ENCODE measurements at regions not wholly inside any gene's neighbourhood (a gene's known extent, or its start where the extent isn't known, plus 50 kb on each side); places are given as distances from the start of the nearest gene placed in this dataset.

- TF ChIP-seq CTCF (IDR thresholded peaks at IDR 0.05; ENCODE audit: low read depth, low read length, missing control alignments), result no peak
- H3K4me3 ChIP-seq (ENCODE audit: low read depth, low read length), result no peak overlapping the region
- no peak for DNase-seq (ENCODE audit: low read depth)
Measured at GRCh38 chr18:51664236-51664635, 466.8 kb upstream of the MEX3C start.

GRCh38 chr18:51666763-51667191 is 469.3 kb upstream of the MEX3C start:
- DNase-seq (ENCODE audit: low read depth), result no peak
- no peak overlapping the region for H3K4me3 ChIP-seq (ENCODE audit: low read depth, low read length)
- no peak for TF ChIP-seq CTCF (IDR thresholded peaks at IDR 0.05; ENCODE audit: low read depth, low read length, missing control alignments)

- DNase-seq (ENCODE audit: low read depth), result no peak
- TF ChIP-seq CTCF (IDR thresholded peaks at IDR 0.05; ENCODE audit: low read depth, low read length, missing control alignments), result peak; percentile 79
- no peak overlapping the region for H3K4me3 ChIP-seq (ENCODE audit: low read depth, low read length)
Measured at GRCh38 chr18:51668101-51668500, 470.6 kb upstream of the MEX3C start.

GRCh38 chr18:51668607-51669006 is 471.1 kb upstream of the MEX3C start:
- H3K4me3 ChIP-seq (ENCODE audit: low read depth, low read length), result no peak overlapping the region
- TF ChIP-seq CTCF (IDR thresholded peaks at IDR 0.05; ENCODE audit: low read depth, low read length, missing control alignments), result no peak
- DNase-seq (ENCODE audit: low read depth), result no peak

GRCh38 chr18:51686590-51686989 is 489.1 kb upstream of the MEX3C start:
- no peak for DNase-seq (ENCODE audit: low read depth)
- no peak for TF ChIP-seq CTCF (IDR thresholded peaks at IDR 0.05; ENCODE audit: low read depth, low read length, missing control alignments)
- no peak overlapping the region for H3K4me3 ChIP-seq (ENCODE audit: low read depth, low read length)

GRCh38 chr18:51687845-51688585 is 490.5 kb upstream of the MEX3C start:
- DNase-seq (ENCODE audit: low read depth), result no peak
- TF ChIP-seq CTCF (IDR thresholded peaks at IDR 0.05; ENCODE audit: low read depth, low read length, missing control alignments), result no peak
- no peak overlapping the region for H3K4me3 ChIP-seq (ENCODE audit: low read depth, low read length)

GRCh38 chr18:51692612-51693011 is 495.1 kb upstream of the MEX3C start:
- DNase-seq (ENCODE audit: low read depth), result no peak
- TF ChIP-seq CTCF (IDR thresholded peaks at IDR 0.05; ENCODE audit: low read depth, low read length, missing control alignments), result no peak
- no peak overlapping the region for H3K4me3 ChIP-seq (ENCODE audit: low read depth, low read length)

All from GM12864 (cell line).